8988T (cell line): ENCODE measurements at regions not wholly inside any gene's neighbourhood (a gene's known extent, or its start where the extent isn't known, plus 50 kb on each side); places are given as distances from the start of the nearest gene placed in this dataset.

Experiments
- DNase-seq: peaks from one replicate; pipeline ENCODE4 v3.0.0; 2011

DNA sequence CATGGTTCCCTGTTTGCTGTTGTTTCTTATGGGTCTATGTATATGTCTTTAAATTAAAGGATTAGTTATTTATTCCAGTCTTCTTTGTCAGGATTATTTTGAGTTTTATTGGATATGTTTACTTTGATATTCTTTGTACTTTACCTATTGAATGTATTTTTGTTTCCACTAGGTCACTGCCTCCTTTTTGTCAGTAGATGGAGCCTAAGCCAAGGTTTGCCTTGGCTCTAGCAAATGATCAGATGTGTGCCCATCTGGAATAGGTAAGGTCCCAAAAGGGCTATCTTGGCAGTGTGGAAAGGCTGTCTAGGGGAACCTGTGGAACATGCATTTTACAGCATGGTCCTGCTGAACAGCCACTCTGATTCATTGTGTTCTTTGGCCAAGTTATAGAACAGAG lies 337.3 kb upstream of the GHITM start:
- DNase-seq = no peak

DNA sequence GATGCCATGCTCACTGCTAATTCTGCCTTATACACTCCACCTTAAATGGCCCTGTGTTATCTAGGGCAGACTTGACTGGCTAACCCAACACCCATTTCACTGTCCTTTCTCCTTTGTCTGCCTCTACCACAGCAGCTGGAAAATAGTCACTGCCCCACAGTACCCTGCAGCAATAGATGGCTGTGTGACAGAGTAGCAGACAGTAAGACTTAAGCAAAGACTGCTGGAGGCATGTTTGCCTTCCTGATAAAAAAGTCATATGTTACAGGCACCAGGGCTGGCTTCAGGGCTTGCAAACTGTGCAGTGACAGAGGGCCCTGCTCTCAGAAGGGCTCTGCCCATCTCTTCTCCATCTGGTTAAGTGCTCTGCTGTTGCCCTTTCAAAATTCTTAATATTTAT lies 332.6 kb upstream of the GHITM start:
- DNase-seq = no peak

DNA sequence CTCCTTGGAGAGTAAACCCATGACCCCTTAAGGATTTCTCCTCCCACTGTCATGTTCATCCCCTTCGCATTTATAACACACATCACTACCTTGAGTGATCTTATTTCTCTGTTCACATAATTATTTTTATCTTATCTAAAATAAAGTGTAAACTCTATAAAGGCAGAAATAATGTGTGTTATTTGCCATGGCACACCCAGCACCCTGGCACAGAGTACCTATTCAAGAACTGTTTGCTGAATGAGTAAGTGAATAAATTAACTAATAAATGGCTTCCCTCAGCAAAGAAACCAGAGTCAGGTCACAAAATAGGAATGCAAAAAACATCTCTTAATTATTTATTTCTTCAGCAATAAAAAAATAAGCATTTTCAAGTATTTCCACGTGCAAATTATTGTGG lies 330.3 kb upstream of the GHITM start:
- DNase-seq = no peak

DNA sequence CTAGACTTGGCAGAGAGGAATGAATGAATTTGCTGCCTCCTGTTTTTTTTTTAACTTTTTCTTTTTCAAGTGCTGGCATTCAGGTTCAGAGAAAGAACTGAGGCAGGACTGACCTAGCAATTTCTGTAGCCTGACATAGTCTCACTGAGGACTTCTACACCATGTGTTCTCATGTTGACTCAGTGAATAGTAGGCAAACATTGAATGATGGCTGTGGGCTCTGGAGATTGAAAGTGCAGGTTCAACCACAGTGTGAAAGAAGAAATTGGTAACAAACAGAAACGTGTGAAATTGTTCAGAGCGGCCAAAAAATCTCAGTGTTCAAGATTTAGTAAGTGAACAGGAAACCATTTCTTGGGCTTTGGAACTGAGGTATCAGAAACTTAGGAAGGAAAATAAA lies 322.4 kb upstream of the GHITM start:
- no peak for DNase-seq

DNA sequence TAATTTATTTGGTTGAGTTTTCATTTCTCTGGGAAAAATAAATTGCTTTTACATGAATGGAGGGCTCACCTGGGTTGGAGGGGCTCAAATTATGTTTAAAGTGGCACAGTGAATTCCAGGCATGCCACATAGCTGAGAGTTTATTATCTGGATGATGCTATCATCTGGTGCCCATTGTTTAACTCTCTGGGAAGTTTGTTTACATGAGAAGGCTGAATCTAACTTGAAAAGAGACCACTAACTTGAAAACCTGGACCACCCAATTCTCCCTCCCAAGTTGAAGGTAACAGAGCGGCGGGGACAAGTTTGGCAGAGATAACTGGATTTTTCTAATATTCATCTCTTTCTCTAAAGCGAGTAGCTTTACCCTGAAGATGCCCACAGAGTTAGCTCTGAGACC lies 321.5 kb upstream of the GHITM start:
- no peak for DNase-seq

DNA sequence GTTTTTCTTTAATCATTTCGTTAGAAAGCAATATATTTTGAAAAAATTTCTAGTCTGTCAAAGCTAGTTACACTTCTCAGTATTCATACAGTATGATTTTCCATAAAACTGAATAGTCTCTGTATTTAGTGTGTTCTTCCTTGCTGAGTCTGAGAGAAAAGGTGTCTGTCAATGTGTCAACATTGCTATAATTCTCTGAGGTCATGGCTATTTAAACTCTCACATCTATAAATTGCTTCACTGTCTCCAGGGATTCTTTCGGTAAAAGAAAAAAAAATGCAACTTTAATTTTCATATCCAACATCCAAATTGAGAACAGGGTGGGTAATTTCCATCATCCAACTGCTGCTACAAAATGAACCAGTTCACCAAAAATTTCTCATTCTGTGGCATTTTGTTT lies 319.7 kb upstream of the GHITM start:
- DNase-seq = no peak

DNA sequence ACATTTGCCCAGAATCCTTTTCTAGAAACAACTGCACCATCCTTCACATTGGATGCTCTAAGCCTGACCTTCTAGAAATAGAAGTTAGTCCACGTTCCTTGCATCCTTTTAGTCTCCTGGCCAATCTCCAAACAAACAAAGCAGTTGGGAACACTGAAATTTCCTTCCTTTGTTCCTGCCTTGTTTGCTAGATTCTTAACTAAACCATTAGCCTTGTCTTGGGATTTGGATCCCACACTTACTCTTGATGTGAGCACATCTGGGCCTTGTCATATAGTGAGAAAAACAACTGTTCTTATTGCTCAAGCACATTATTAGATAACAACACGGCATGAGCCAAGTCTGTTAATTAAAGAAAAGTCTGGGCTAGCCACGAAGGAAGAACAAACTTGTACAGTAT lies 319.3 kb upstream of the GHITM start:
- no peak for DNase-seq

DNA sequence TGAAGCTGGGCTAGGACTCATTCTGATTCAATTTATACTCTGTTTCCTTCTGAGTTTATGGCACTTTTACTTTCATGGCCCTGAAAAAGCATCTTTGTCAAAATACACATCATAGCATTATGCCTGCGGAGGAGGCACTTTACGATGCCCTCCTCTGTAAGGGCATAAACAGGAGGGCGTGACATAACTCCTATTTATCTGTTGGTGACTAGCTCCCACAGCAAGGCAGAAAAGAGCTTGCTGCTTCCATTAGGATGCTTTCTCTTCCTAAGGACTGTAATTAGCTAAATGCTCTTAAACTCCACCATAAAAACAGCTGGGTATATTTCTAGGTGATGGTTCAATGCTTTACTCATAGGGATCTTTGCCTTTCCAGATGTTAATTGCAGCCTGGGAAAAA lies 315.2 kb upstream of the GHITM start:
- DNase-seq = no peak

DNA sequence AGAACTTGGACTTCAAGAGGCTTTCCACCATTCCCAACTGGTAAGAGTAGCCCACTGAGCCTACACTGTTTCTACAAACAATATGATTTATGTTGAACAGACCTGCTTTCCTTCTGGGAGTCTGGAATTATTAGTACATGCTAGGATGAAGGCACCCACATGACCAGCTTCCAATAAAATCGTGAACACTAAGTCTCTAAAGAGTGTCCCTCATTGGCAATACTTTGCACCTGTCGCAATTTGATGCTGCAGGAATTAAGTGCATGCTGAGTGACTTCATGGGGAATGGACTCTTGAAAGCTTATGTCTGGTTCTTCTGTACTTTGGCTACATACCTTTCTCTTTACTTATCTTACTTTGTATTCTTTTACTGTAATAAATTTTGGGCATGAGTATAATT lies 305.2 kb upstream of the GHITM start:
- no peak for DNase-seq

DNA sequence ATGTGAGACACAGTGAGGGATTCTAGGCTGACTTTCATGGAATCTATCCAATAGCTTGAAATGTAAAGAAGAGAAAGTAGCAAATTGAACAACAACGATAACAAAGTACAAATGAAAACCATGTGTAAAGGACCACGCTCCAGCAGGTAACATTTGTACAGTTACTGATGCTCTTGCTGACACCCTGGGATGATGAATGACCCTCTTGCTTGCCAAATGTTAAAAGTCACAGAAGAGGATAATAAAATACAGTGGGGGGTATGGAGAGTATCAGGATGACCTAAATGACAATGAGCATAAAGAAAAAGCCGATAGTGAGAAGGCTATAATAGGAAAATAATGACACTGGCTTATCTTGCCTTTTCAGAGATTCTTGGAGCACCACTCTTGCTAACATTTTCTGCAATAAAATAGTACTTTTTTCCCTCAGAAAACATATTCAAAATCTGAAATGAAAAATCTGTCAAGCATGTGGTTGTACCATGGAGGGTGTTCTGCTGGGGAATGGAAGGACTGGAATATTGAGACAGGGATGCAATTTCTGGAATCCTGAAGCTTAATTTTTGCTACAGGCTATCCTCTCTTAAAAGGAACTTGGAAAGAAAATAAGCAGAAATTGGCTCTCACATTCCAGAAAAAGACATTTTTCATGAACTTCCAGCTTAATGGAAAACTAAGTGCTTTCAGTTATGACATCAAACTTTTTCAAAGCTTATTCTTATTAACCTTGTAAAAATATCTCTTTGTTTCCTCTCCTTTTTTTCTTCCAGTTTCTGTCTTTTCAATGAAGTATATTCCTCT lies 303.2 kb upstream of the GHITM start:
- DNase-seq = no peak

DNA sequence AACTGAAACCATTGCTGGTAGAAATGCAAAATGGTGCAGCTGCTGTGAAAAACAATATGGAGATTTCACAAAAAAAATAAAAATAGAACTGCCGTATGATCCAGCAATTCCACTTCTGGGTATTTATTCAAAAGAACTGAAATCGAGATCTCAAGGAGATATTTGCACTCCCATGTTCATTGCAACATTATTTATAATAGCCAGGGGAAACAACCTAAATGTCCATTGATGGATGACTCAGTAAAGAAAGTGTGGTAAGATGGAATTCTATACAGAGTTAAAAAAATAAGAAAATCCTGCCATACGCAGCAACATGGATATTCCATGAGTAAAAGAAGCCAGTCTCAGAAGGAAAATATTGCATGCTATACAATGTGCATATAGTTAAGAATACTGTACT lies 290.6 kb upstream of the GHITM start:
- no peak for DNase-seq

DNA sequence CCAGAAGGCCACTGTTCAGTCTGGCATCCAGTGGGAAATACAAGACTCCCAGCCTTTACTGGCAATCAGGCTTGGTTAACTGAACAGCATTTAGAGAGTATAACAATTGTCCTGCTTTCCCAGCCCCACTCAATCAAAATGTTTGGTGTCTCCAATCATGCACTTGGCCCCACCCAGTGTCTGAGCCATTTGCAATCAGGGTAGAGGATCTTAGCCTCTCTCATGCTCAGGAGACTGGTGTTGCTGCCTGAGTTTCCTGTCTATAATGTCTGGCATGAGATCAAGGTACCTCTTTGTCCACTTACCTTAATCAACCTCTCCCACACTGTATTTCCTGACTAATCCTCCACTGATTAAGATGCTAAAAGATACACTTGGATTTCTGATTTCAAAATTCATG lies 290.2 kb upstream of the GHITM start:
- DNase-seq = no peak

DNA sequence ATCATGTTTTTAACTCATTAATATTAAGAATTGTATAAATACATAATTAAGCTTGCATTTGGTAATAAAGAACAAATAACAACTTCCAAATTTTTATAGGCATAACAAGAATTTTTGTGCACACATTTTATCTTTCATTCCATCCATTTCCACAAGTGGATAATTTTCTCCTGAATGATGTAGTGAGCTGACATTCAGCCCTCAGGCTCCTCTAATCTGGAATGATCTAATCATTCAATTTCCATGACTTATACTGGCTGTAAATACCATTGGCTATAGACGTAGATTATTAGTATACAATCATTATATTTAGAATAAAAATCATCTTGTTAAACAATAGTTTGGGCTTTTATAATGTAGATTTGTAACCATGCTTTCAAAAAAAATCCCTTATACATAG lies 287.2 kb upstream of the GHITM start:
- no peak for DNase-seq

DNA sequence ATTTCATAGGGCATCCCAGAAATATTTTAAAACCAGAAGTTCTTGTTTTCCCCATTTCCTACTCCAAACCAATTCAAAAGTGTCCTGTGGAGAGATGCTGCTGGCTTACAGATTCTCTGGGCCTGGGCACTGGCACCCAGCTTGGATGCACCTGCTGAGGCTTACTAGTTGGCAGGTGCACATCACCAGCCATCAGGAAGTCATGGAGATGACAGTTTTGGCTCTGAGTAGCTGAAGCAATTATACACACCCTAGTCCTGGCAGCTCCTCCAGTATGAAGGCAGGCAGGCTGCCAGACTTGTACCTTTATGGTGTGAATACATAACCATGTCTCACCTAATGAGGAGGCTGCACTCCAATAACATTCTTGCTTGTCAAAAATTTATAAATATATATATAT lies 276.6 kb upstream of the GHITM start:
- no peak for DNase-seq

DNA sequence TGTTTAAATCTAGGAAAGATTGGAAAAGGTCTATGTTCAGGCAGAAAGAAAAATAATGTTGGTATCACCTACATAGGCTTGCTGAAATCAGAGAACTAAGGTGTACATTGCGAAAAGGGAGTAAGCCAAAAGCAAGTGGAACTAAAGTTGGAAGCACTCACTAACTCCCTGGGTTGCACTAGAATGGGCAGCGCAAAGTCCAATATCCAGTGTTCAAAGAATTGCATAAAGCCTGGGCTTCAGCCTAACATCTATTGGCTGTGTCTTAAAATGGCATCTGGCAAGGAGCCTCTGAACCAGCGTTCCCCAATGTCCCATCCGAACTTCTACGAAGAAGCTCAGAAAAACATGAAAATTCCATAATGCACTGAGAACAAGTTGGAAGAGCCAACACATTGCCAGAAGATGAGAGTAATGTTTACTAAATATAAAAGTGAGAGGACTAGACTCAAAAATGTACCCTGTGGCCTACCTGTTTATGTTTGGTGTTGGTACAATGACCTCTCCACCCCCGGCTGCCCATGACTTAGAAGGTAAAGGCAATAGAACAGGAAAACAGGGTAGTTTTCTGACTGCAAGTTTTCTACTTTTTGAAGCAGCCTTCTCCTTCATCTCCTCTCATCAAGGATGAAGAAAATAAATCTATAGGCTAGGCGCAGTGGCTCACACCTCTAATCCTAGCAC lies 275.9 kb upstream of the GHITM start:
- DNase-seq = no peak

DNA sequence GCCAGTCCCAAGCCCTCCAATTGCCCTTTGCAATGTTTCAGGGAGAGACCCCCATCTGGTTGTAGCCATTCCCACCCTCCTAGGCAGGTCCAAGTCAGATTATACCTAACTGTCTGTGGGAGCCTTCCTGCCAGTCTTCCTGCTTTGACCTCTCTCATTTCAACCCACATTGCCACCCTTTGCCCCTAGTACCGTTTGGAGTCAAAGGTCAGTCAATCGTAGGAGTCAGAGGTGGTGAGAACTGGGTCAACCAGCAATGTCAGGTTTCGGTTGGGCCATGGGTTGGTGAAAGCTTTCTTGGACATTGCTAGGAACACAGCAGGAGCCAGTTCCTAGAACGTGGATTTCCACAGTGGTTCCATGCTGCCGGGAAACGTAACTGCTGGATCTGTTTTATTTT lies 269.4 kb upstream of the GHITM start:
- DNase-seq = no peak

DNA sequence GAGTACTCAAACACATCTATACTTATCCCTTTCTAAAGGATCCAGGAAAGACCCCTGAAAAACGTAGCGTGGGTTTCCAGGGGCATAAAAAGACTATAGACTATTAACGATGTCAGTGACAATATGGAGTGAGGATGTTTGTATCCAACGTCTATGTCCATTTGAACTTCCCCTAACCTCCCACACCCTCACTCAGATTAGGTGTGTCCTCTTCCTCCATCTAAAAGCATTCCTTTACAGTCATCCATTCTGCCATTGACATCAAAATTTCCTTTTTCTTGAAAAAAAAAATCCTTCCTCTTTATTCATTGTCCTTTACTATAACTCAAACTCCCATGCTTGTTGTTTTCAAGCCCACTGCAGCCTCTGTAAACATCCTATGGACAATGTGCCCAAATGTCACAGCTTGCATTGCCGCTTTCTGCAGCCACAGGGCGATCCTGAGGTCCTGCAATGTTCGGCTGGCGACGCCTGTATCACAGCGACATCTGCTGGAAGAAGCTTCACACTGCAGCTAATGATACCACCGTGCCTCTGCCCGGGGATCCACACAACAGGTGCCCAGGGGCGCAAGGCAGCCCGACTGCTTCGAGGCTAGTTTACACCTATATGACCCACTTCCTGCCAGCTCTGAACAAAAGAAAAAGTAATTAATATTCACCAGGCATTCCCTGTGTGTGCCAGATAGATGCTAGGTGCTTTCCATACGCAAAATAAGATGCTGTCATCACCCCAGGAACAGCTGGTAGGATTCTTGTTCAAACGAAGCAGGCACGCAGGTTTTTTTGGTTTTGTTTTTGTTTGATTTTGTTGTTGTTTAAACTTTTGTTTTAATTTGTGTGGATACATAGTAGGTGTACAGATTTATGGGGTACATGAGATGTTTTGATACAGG lies 267.9 kb upstream of the GHITM start:
- DNase-seq = peak; percentile 38

DNA sequence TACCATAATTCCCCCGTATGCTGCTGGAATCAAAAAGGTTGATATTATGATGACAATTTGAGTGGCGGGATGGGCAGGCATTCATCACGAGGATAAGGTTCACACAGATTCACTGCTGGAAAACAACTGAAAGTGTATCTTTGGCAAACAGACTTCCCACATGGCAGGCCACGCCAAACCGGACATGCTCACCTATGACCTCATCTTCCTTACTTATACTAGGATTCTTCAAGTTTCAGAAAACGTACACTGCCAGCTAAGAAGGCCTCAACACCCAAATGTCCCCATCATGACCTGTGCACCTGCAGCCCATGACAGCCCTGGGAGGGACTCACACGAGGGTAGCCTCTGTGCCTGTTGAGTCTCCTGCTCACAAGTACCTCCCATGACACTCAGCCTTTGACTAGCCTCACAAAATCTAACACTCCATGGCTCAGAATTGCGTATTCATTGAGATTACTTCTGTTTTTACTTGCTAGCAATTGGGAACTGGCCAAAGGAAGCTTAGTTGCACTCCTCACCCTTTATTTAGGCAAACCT lies 259.0 kb upstream of the GHITM start:
- no peak for DNase-seq

DNA sequence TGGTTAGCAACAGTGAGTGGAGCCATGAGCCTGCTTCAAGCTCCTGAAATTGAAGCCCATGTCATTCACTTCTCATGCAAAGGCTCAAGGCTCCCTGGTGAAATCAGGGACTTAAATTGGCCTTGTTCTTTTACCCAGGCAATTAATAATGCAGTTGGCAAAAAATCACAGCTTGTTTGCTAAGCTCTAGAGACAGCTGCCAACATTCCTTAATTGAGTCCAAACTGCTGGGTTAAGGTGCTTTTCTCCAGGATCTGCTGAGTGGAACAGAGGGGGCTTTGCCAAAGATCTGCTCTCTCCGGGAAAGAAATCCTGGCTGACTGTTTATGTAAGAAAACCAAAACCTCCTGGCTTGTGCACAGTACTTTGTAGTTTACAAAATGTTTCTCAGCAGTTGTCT lies 257.6 kb upstream of the GHITM start:
- no peak for DNase-seq

DNA sequence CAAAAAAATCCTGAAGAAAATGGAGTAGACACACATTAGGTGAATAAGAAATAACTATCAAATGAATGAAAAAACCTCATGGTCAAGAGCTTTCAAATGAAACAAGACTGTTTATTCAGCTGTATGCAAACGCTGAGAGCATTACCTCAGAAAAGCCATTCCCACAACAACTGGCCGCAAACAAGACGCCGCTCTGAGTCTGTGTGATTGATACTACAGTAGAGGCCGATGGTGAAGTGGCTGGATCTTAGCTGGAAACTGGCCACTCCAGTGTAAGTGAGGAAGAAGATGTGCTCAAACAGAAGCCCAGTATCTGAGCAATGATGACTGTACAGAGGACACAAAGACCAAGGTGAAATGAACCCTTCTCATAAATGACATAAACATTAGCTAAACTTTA lies 252.4 kb upstream of the GHITM start:
- no peak for DNase-seq

DNA sequence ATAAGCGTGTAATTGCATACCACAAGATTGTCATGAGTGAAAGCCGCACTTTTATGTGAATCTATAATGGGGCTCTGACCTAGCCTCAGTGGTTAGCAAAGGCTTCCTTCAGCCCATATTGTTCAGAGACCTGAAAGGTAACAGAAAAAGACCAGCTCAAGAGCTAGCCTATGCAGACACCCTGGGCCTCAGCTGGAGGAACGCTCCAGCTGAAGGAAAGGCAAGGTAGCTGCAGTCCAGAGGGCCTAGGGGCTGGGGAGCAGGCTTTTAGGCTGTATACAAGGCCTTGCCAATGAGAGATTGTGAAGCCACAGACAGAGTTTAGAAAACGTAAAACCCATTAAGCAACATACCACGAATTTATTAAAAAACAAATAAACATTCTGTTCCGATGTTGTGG lies 246.6 kb upstream of the GHITM start:
- no peak for DNase-seq

DNA sequence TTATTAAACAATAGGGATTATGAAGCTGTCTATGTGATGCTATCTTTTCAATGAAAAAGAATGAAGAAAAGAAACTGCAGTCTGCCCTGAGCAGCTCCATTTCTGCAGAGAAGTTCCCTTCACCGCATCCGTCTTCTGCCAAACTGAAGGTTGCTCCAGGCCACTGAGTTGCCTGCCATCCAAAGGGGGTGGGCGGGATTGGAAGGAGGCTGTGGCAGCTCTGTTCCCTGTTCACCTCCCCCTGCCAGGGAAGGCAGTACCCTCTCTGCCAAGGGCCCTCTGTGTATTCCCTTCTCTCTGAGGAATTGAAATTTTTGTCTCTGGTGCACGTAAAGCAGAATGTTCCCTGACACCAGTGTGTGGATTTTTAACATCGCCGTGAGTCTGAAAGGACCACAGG lies 243.1 kb upstream of the GHITM start:
- no peak for DNase-seq

DNA sequence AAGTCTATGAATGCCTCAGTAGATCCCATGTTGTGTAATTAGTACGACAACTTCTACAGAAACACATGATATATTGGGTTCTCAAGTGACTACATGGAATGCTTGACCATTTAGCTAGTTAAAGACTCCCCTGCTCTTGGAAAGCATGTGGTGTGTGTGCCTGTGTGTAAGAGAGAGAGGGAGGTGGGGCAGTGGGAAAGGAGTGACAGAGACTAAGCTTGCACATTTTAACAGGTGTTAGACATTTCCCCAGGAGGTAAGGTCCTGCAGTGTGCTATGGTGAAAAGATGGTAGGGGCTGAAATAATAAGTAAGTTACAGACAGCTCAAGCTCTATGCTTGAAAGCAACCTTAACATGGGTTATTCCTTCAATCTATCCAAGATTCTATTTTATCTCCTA lies 241.7 kb upstream of the GHITM start:
- no peak for DNase-seq

DNA sequence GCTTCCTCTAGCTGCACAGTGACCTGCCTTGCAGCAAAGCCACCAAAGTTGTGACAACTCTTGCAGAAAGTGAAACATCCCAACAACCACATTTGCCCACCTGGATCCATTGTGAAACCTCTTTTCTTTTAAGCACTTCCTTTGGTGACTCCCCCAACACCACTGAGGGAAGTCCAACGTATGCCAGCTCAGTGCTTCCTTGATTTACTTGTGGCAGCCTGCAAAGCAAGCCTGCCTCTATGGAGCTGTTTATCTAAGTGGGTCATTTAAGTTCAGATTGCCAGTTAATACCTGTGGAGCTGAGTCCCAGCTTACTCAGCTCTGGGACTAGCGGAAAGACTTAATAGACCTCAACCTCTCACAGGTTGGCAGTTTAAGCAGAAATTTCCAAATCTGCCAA lies 230.8 kb upstream of the GHITM start:
- DNase-seq = no peak
